ENCODE measurements at regions not wholly inside any gene's neighbourhood (a gene's known extent, or its start where the extent isn't known, plus 50 kb on each side); places are given as distances from the start of the nearest gene placed in this dataset.
"Not testable (repeated sequence)": the region's sequence is repeated elsewhere in the genome, so short reads cannot be mapped to it uniquely, and the experiment has no call there.

DNA sequence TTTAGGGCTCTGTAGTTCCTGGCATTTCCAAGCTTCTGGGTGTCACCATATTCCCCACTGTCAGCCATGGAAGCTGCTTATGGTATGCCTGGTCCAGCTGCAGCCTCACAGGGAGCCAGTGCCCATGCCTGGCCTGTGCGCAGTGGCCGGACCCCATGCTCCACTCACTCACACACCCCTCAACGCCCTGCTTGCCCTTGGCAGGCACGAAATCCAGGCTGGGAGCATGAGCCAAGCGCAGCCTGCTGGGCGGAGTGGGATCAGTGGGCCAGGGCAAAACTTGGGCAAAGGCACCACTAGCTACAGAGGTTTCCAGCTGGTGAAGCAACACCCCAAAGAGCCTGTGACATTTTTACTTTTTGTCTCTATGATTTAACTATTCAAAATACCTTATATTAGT, 520.4 kb downstream of the RWDD3 start:
- DNase-seq (ENCODE audit: low spot score), result no peak

DNA sequence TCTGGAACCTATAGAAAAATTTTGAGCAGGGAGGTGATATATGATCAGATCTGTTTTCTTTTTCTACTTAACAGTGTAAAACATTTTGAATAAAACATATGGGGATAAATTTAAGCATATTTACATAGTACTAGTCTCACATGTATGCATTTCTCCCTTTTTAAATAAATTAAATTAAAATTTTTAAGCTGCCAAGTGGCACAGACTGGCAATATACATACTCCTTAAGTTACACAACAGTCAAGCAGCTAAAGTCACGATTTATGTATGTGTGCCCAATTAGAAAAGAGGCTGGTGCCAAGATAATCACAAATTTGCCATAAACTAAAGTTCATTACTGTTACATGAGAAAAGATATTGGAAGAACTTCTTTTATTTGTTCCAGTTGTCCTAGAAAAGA, 532.0 kb downstream of the RWDD3 start:
- no peak for DNase-seq (ENCODE audit: low spot score)

DNA sequence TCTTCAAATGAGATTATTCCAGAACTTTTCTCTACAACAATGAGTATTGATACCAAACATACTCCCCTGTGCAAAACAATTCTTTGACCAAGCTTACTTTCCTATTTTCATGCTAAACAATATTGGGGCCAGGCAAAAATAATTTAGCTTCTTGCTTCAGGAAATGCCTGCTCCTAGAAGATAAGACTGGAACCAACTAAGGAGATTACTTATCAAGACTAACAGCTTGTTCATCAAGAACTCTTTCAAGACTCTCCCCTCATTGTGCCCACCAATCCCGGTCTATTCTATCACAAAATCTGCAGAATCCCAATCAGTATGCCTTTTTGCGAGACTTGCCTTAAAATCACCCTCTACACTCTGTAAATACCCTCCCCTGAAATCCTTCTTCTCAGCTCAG, 536.6 kb downstream of the RWDD3 start:
- DNase-seq (ENCODE audit: low spot score), result no peak

DNA sequence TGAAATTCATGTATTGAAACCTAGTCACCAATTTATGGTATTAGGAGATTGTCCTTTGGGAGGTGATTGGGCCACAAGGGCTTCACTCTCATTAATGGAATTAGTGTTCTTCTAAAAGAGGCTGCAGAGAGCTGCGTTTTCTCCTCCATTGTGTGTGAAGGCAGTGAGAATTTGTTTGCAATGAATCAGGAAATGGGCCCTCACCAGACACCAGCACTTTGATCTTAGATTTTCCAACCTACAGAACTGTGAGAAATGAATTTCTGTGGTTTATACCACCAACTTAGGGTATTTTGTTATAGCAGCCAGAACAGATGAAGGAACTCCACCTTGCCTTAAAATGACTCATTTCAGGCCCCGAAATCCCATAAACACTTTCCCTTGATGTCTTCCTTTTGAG, 544.2 kb downstream of the RWDD3 start:
- no peak for DNase-seq (ENCODE audit: low spot score)

DNA sequence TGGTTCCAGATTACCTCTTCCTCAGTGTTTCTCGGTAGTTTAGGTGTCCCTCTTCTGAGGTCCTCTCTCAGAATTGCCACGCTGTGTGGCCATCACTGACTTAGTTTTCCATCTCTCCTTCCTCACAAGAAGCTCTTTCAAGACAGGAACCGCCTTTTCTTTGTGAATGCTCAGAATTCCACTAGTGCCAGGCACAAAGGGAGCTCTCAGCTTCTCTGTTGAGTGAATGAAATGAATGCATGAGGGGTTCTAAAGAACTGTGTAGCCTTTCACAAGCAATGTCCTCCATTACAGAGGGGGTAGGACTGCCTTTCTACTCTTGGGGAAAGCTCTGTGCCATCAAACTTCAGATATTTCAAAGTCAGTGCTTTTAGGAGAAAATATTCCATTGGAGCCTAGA, 546.8 kb downstream of the RWDD3 start:
- DNase-seq (ENCODE audit: low spot score), result no peak

DNA sequence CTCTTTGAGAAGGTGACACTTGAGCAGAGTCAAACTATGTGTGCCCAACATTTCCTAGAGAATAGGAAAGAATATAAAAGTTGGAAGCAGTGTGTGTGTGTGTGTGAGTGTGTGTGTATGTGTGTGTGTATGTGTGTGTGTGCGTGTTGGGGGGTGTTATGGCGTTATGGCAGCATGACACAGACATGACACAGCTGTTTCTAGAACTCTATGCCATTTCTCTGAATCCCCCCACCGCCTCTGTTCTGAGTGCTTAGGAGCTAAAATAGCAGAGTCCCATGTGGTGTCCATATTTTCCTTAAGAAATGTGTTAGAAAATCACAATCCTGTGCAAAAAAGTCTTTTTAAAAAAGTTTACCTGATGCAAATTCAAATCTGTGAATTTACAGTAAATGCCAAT, 556.1 kb downstream of the RWDD3 start:
- no peak for DNase-seq (ENCODE audit: low spot score)

DNA sequence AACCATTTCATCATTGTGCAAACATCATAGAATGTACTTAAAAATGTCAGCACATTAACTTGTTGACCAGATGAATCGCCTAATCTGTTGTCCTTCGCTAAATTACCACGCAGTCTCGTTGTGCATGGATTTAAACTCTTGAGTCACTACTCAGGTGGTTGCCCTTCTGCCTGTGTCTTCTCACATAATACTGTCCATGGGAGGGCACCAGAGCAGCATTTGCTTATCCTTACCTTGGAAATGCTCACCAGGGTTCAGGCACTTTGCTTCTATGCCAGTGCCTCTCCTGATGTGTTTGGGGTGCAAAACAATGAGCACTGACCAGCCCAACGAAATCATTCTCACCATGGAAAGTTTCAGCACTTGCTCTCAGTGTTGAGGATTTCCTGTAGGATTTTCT, 559.9 kb downstream of the RWDD3 start:
- peak; percentile 4 for DNase-seq (ENCODE audit: low spot score)

DNA sequence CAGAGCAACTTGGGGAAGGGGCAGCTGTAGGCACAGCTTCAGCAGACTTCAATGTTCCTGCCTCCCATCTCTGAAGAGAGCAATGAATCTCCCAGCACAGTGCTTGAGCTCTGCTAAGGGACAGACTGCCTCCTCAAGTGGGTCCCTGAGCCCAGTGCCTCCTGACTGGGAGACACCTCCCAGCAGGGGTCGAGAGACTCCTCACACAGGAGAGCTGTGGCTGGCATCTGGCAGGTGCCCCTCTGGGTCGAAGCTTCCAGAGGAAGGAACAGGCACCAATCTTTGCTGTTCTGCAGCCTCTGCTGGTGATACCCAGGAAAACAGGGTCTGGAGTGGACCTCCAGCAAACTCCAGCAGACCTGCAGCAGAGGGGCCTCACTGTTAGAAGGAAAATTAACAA, 563.8 kb downstream of the RWDD3 start:
- DNase-seq (ENCODE audit: low spot score), result not testable (repeated sequence)

DNA sequence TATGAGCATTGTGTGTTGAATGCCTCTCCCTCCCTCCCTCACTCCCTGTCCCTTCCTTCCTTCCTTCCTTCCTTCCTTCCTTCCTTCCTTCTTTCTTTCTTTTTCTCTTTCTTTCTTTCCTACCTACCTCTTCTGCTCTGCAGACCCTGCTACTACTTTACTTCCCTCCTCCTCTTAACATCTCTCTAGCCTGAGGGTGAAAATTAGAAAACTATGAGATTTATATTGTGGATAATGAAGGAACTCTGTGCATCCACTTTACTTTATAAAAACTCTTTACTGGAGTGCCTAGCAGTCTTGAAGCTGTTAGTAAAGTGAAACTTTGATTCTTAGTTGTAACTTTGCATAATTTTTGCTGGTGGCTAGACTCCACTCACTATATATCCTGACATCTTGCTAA, 572.2 kb downstream of the RWDD3 start:
- DNase-seq (ENCODE audit: low spot score), result no peak

DNA sequence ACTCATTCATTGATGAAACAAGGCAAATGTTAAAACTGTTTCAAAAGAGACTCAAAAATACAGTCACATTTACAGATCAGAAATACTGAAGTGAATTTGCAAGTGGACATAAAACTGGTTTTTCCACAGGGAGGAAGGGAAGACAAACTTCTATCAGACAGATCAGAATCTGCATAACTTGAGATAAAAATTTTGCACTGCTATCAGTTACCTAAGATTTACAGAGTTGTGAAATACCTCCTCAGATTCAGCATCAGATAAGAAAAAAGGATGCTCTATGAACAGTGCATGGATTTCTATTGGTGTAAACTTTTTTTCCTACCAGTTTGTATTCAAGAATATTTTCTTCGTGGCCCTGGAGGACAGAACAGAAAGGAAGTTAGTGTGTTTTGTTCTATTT, 575.4 kb downstream of the RWDD3 start:
- DNase-seq (ENCODE audit: low spot score), result no peak

DNA sequence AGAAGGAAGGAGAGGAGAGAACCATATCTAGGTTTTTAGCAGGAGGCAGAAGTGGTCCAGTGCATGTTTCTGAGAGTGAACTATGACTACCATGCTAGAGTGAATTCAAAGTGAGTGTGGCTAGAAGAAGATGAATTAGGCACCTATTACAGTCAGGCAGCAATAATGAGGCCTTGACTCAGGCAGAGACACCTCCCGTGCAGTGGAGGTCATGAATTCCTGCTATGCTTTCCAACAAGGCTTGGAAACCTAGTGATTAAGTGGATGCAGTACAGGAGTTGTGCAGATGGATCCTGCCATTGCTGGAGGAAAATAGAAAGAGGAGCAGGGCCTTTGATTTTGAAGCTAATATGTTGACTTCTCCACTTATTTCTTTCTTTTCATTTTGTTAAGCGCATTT, 581.5 kb downstream of the RWDD3 start:
- no peak for DNase-seq (ENCODE audit: low spot score)

DNA sequence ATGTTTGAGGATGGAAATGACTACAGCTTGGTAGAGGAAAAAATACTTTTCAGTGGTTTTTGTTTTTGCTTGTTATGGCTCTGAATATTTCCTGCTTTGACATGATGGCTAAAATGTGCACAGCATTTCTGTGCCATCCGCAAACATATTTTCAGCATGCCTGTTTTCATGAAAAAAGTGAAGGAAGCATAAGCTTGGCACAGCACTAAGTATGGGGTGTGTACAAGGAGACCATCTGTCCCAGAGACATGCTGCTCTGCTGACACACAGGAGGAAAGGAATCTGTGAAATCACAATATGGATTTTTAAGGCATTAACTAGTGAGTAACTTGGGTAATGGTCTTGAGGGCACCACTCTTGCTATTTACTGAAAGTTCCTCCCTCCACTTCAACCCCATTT, 595.5 kb downstream of the RWDD3 start:
- no peak for DNase-seq (ENCODE audit: low spot score)

DNA sequence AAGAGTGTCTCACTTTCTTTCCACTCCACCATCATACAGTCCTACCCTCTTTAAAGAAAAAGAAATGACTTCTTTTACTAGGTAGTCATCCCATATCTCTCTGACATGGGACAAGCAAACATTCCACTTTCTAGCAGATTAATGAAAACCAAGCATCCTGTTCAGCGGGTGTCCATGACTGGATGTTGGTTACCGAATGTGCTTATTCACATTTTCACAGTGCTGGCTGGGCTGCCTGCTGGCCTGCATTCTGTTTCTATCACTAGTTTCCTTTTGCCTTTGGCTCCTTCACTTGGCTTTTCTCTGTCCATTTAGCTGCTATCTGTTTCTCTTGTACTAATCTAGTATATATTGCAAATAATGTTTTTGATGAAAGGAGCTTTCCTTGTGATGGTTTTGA, 598.4 kb downstream of the RWDD3 start:
- DNase-seq (ENCODE audit: low spot score), result no peak

DNA sequence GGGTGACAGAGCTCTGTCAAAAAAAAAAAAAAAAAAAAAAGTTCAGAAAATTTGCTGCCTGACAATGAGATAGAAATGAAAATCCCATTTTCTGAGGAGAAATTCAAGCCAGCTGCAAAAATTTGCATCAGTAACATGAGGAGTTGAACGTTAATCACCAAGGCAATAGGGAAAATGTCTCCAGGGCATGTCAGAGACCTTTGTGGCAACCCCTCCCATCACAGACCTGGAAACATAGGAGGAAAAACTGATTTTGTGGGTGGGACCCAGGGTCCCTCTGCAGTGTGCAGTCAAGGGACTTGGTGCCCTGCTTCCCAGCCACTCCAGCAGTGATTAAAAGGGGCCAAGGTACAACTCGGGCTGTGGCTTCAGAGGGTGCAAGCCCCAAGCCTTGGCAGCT, 615.4 kb downstream of the RWDD3 start:
- DNase-seq (ENCODE audit: low spot score), result no peak

DNA sequence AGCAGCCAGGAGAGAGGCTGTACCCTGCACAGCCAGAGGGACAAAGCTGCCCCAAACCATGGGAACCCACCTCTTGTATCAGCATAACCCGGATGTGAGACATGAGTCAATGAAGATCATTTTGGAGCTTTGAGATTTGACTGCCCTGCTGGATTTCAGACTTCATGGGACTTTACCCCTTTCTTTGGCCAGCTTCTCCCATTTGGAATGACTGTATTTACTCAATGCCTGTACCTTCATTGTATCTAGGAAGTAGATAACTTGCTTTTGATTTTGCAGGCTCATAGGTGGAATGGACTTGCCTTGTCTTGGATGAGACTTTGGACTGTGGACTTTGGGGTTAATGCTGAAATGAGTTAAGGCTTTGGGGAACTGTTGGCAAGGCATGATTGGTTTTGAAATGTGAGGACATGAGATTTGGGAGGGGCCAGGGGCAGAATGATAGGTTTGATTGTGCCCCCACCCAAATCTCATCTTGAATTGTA, 616.2 kb downstream of the RWDD3 start:
- no peak for DNase-seq (ENCODE audit: low spot score)

DNA sequence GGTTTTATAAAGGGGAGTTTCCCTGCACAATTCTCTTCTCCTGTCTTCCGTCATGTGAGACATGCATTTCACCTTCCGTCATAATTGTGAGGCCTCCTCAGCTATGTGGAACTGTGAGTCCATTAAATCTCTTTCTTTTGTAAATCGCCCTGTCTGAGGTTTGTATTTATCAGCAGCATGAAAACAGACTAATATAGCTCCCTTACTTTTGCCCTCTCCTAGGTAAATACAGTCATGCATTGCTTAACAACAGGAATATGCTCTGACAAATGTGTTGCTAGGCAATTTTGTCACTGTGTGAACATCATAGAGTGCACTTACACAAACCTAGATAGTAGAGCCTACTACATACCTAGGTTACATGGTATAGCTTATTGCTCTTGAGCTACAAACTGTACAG, 616.8 kb downstream of the RWDD3 start:
- DNase-seq (ENCODE audit: low spot score), result no peak

DNA sequence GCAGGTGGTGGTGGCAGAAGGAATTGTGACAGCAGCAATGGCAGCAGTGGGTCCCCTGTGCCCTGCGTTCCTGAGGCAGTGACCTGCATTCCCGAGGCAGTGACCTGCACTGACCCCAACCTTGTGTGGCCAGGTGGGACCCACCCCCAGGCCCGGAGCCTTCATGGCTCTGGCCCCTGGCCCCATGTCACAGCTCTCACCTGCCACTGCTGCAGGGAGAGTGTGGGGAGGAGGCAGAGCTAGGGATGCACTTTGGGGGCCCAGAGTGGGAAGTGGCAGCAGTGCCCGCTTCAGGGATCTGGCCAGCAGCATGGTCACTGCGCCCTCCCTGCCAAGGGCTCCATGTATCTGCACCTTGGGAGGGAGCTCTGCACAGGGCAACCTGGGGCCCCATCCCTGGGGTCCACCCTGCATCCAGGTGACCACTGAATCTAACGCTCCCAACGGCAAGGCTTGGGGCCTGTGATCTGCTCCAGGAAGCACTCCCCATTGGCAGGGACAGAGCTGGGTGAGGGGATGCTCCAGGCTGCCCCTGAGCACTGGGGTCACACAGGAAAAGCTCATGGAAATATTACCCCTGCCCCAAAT, 618.6 kb downstream of the RWDD3 start:
- DNase-seq (ENCODE audit: low spot score), result no peak

DNA sequence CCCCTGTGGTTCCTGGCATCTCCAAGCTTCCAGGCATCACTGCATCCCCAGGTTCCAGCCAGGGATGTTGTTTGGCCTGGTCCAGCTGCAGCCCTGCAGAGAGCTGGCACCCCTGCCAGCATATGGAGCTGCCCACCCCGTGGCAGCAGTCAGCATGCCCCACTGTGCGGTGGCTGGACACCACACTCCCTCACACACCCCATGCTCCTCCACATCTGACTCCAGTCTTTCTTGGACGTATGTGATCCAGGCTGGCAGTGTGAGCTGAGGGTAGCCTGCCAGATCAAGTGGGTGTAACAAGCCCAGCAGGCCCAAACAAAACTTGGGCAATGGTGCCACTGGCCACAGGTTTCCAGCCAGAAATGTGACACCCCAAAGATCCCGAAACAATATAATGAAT, 620.4 kb downstream of the RWDD3 start:
- DNase-seq (ENCODE audit: low spot score), result no peak

DNA sequence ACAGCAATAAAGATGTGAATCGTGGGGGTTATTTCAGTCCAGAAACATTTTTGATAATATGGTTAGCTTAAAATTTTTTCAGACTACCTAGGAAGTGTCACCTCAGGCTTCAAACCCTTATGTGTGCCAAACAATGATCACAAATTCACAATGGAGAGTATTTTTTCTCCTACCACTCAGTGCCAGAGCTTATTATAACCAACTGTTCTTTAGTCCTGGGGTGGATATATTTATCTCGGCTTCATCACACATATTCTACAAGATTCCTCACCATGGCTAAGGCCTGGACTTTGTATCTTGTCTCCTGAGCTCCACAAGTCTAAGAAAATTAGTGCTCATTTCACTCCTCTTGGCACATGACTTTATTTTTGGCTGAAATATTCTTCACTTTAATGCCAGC, 629.1 kb downstream of the RWDD3 start:
- no peak for DNase-seq (ENCODE audit: low spot score)

DNA sequence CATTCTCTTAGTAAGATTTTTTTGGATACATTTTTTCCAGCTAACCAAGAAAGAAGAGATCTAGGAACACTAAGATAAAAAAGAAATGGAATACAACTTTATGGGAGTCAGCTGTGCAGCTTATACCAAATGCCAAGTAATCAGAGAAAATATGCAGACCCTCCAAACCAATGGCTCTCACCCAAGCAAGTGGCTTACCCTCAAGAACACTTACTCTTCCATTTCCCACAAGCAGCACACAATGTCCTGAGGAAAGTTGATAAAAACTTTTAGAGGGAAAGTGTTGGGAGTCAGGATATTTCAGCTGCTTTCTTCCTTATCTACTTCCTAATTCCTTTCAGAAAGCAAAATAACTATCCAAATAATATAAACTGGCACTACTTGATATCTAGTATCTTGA, 631.8 kb downstream of the RWDD3 start:
- no peak for DNase-seq (ENCODE audit: low spot score)

DNA sequence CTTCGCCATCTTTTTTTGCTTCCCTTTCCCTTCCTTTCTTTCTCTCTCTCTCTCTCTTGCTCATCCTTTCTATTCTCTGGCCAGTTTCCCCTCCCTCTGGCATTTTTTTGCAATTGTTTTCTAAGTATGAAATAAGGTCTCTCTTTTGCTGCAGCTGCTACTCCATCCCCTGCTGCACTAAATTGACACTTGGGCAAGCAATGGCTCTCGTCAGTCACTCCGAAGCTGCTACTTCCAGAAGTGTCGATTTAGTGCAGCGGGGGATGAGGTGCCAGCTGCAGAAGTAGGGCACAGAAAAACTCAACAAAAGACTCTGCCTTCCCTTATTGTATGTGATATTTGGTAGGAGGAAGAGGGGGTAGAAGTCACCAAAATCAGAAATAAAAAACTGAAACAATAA, 642.3 kb downstream of the RWDD3 start:
- DNase-seq (ENCODE audit: low spot score), result no peak

DNA sequence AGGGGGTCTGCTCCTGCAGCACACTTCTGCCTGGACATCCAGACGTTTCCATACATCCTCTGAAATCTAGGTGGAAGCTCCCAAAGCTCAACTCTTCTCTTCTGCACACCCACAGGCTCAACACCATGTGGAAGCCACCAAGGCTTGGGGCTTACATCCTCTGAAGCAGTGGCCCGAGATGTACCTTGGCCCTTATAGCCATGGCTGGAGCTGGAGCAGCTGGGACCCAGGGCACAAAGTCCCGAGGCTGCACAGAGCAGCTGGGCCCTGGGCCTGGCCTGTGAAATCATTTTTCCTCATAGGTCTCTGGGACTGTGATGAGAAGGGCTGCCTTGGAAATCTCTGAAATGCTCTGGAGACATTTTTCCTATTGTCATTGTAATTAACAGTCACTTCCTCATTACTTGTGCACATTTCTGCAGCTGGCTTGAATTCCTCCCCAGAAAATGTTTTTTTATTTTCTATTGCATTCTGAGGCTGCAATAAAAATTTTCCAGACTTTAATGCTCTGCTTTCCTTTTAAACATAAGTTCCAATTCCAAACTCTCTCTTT, 645.6 kb downstream of the RWDD3 start:
- DNase-seq (ENCODE audit: low spot score), result no peak

DNA sequence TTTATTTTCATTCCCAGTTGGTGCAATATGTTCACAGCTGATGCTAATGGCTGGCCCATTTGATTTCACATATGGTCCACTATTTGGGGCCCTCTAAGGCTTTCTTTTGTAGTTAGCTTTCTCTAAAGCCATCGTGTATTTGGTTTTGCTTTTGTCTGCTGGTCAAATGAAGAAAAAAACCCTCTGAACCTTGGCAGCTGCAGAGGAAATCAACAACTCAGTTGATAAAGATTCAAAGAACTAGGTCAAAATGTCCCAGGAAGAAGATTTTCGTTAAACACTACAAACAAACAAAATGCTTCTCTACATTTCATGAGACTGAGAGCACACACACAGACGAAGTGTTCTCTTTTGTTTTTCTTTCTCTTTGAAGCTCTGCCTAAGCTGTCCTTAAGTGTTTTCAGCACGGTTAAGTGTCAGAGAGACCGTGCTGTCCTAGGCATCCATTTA, 655.0 kb downstream of the RWDD3 start:
- DNase-seq (ENCODE audit: low spot score), result no peak

DNA sequence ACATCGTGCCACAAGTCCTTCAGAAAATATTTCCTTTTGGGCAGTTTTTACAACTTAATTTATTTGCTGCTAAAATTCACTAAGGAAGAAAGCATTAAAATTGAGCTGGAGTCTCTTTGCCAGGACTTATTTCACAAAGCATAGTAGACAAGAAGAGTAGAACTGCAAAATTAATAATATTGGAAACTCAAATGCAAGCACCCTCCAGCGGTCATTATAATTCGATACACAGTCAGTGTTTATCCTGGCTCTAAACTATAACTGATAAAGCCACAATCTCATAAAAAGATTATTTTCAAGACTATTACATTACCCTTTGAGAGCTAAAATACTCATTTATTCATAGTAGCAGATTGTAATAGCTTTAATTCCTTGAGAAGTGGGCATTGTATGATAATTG, 655.4 kb downstream of the RWDD3 start:
- DNase-seq (ENCODE audit: low spot score), result no peak

All from SK-N-DZ (cell line).